Tibial artery (tissue), 4 donors: ENCODE measurements at regions not wholly inside any gene's neighbourhood (a gene's known extent, or its start where the extent isn't known, plus 50 kb on each side); places are given as distances from the start of the nearest gene placed in this dataset.

Source experiments
- DNase-seq, 2 donors: peaks; one replicate each; pipeline ENCODE4 v3.0.0-alpha.2; 2019
- H3K27ac ChIP-seq, 2 donors: fragments of 200-600 bp; sonication (generic) in 1 of 2; 1 replicate in 1 of 2; 2 replicates in 1 of 2; pipeline ENCODE4 v1.5.1; 2018 to 2019; ENCODE audit warnings: mild to moderate bottlenecking in 1 of 2
- H3K27me3 ChIP-seq, 2 donors: fragments of 200-600 bp; sonication (generic) in 1 of 2; one replicate each; pipeline versions ENCODE4 v1.5.1 to v1.6.0; 2016 to 2019
- H3K36me3 ChIP-seq, 3 donors: fragments of 200-600 bp; sonication (generic) in 2 of 3; one replicate each; pipeline ENCODE4 v1.5.1; 2016 to 2019; ENCODE audit warnings: mild to moderate bottlenecking in 2 of 3
- H3K4me1 ChIP-seq, 4 donors: fragments of 200-600 bp; sonication (generic) in 2 of 4; 1 replicate in 3 of 4; 2 replicates in 1 of 4; pipeline ENCODE4 v1.5.1; 2016 to 2019
- H3K4me3 ChIP-seq, 2 donors: fragments of 200-600 bp; sonication (generic) in 1 of 2; 1 replicate in 1 of 2; 2 replicates in 1 of 2; pipeline ENCODE4 v1.5.1; 2018 to 2019; ENCODE audit warnings: mild to moderate bottlenecking in 2 of 2
- H3K9me3 ChIP-seq, 3 donors: fragments of 200-600 bp; sonication (generic) in 1 of 3; one replicate each; pipeline ENCODE4 v1.5.1; 2016 to 2019
- CTCF ChIP-seq, 2 experiments: fragments of 200-600 bp in 1 of 2; fragments of 450-650 bp in 1 of 2; IDR thresholded peaks; one replicate each; pipeline ENCODE4 v1.5.1; 2017 to 2019; ENCODE audit warnings: antibody characterized with exemption in 2 of 2, mild to moderate bottlenecking in 1 of 2, moderate library complexity in 1 of 2
- intact Hi-C: fragments of 100-400 bp; cut with DNase I; formaldehyde crosslinking; loops from one replicate; pipeline ENCODE4 v1.15.0; 2023; ENCODE audit warnings: low total_unique reads

- Histone ChIP-seq H3K4me3 (no peak overlapping the region), H3K9me3 (peaks cover 0 to 4% (median 0%) of the 10 kb centered on the region in 3 donors), H3K27ac (no peak overlapping the region), H3K36me3 (no peaks in the 10 kb centered on the region), H3K4me1 (peaks cover 0 to 17% (median 8%) of the 10 kb centered on the region in 4 donors), H3K27me3 (no peaks in the 10 kb centered on the region)
- intact Hi-C loops, result no loop called here
- no peak for DNase-seq
- no peak for TF ChIP-seq CTCF (IDR thresholded peaks at IDR 0.05)
Observed at GRCh38 chr14:58954052-58954451, 234.4 kb upstream of the DAAM1 start.

- no peaks in the 10 kb centered on the region for H3K27me3 ChIP-seq
- peak overlapping the region in 1 of 2 donors; percentile 20 for H3K27ac ChIP-seq
- peaks cover 0 to 4% (median 0%) of the 10 kb centered on the region in 3 donors for H3K9me3 ChIP-seq
- intact Hi-C loops, result no loop called here
- no peak for DNase-seq
- peaks cover 0 to 17% (median 8%) of the 10 kb centered on the region in 4 donors for H3K4me1 ChIP-seq
- no peak for TF ChIP-seq CTCF (IDR thresholded peaks at IDR 0.05)
- H3K36me3 ChIP-seq, result no peaks in the 10 kb centered on the region
- H3K4me3 ChIP-seq, result no peak overlapping the region
Observed at GRCh38 chr14:58954901-58955861, 233.3 kb upstream of the DAAM1 start.

- H3K36me3 ChIP-seq, result no peaks in the 10 kb centered on the region
- H3K4me3 ChIP-seq, result no peak overlapping the region
- no peaks in the 10 kb centered on the region for H3K9me3 ChIP-seq
- no peak overlapping the region for H3K27ac ChIP-seq
- no peaks in the 10 kb centered on the region for H3K27me3 ChIP-seq
- intact Hi-C loops, result no loop called here
- H3K4me1 ChIP-seq, result no peaks in the 10 kb centered on the region
- no peak for TF ChIP-seq CTCF (IDR thresholded peaks at IDR 0.05)
- no peak for DNase-seq
Observed at GRCh38 chr14:58961045-58961731, 227.3 kb upstream of the DAAM1 start.

- no peaks in the 10 kb centered on the region for H3K9me3 ChIP-seq
- no peaks in the 10 kb centered on the region for H3K4me1 ChIP-seq
- H3K4me3 ChIP-seq, result no peak overlapping the region
- H3K27ac ChIP-seq, result no peak overlapping the region
- no peak for TF ChIP-seq CTCF (IDR thresholded peaks at IDR 0.05)
- no peak for DNase-seq
- intact Hi-C loops, result no loop called here
- no peaks in the 10 kb centered on the region for H3K27me3 ChIP-seq
- no peaks in the 10 kb centered on the region for H3K36me3 ChIP-seq
Observed at GRCh38 chr14:58963873-58964597, 224.4 kb upstream of the DAAM1 start.

GRCh38 chr14:58964598-58964928 is 223.9 kb upstream of the DAAM1 start:
- no peak overlapping the region for H3K27ac ChIP-seq
- no peaks in the 10 kb centered on the region for H3K4me1 ChIP-seq
- no peak for TF ChIP-seq CTCF (IDR thresholded peaks at IDR 0.05)
- DNase-seq, result no peak
- H3K4me3 ChIP-seq, result no peak overlapping the region
- H3K27me3 ChIP-seq, result no peaks in the 10 kb centered on the region
- H3K9me3 ChIP-seq, result no peaks in the 10 kb centered on the region
- no peaks in the 10 kb centered on the region for H3K36me3 ChIP-seq
- intact Hi-C loops, result no loop called here
